Breast epithelium (tissue), 3 donors: ENCODE measurements at regions not wholly inside any gene's neighbourhood (a gene's known extent, or its start where the extent isn't known, plus 50 kb on each side); places are given as distances from the start of the nearest gene placed in this dataset.

Experiments used
- POLR2A ChIP-seq: fragments of 450-650 bp; IDR thresholded peaks from one replicate; pipeline ENCODE4 v1.6.1; 2016; ENCODE audit warnings: antibody characterized with exemption, mild to moderate bottlenecking, moderate library complexity
- POLR2AphosphoS5 ChIP-seq, 3 donors: sonication (generic); formaldehyde crosslinking; IDR thresholded peaks; one replicate each; pipeline ENCODE4 v1.6.1; 2017; ENCODE audit warnings: antibody characterized with exemption in 3 of 3
- TF ChIP-seq, protein P1 (sequence below), 3 donors: fragments of 450-650 bp; IDR thresholded peaks; one replicate each; pipeline ENCODE4 v1.5.1; 2016 to 2017; ENCODE audit warnings: antibody characterized with exemption in 3 of 3, mild to moderate bottlenecking in 3 of 3, moderate library complexity in 3 of 3

GRCh38 chr1:244217711-244218110 lies 166.6 kb downstream of the ZBTB18 start:
- TF ChIP-seq POLR2A (no peak), POLR2AphosphoS5 (IDR thresholded peaks at IDR 0.05) (no peak)
- TF ChIP-seq, protein P1, sequence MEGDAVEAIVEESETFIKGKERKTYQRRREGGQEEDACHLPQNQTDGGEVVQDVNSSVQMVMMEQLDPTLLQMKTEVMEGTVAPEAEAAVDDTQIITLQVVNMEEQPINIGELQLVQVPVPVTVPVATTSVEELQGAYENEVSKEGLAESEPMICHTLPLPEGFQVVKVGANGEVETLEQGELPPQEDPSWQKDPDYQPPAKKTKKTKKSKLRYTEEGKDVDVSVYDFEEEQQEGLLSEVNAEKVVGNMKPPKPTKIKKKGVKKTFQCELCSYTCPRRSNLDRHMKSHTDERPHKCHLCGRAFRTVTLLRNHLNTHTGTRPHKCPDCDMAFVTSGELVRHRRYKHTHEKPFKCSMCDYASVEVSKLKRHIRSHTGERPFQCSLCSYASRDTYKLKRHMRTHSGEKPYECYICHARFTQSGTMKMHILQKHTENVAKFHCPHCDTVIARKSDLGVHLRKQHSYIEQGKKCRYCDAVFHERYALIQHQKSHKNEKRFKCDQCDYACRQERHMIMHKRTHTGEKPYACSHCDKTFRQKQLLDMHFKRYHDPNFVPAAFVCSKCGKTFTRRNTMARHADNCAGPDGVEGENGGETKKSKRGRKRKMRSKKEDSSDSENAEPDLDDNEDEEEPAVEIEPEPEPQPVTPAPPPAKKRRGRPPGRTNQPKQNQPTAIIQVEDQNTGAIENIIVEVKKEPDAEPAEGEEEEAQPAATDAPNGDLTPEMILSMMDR (IDR thresholded peaks at IDR 0.05) = no peak
